GM18508 (cell line): ENCODE measurements at regions not wholly inside any gene's neighbourhood (a gene's known extent, or its start where the extent isn't known, plus 50 kb on each side); places are given as distances from the start of the nearest gene placed in this dataset.

ENCODE experiments used
- ATAC-seq: cut with Tn5 transposase; IDR thresholded peaks from one replicate; pipeline ENCODE4 v1.9.1; 2021; ENCODE audit warnings: moderate number of reproducible peaks; ENCODE audit not compliant: insufficient read depth, unreplicated experiment

GRCh38 chr12:125262851-125263250 lies 197.6 kb downstream of the AACS start:
- ATAC-seq = no peak

- ATAC-seq = no peak
Observed at GRCh38 chr12:125263385-125263784, 198.2 kb downstream of the AACS start.

- ATAC-seq = no peak
Observed at GRCh38 chr12:125267114-125267513, 201.9 kb downstream of the AACS start.

GRCh38 chr12:125269276-125269675 lies 204.0 kb downstream of the AACS start:
- ATAC-seq = no peak

GRCh38 chr12:125271892-125272291 lies 206.7 kb downstream of the AACS start:
- no peak for ATAC-seq

GRCh38 chr12:125272383-125272933 lies 207.2 kb downstream of the AACS start:
- no peak for ATAC-seq

- ATAC-seq = no peak
Observed at GRCh38 chr12:125276567-125276966, 211.3 kb downstream of the AACS start.

GRCh38 chr12:125280482-125281377 lies 215.5 kb downstream of the AACS start:
- ATAC-seq = no peak

GRCh38 chr12:125282921-125283320 lies 217.7 kb downstream of the AACS start:
- ATAC-seq = no peak

GRCh38 chr12:125283521-125283920 lies 218.3 kb downstream of the AACS start:
- ATAC-seq = no peak

- no peak for ATAC-seq
Observed at GRCh38 chr12:125284087-125284486, 218.9 kb downstream of the AACS start.

GRCh38 chr12:125284945-125285685 lies 219.9 kb downstream of the AACS start:
- no peak for ATAC-seq

- no peak for ATAC-seq
Observed at GRCh38 chr12:125286005-125286727, 220.9 kb downstream of the AACS start.

- peak; percentile 86 for ATAC-seq
Observed at GRCh38 chr12:125287155-125287847, 222.1 kb downstream of the AACS start.

- ATAC-seq = no peak
Observed at GRCh38 chr12:125288931-125289928, 224.0 kb downstream of the AACS start.

- ATAC-seq = no peak
Observed at GRCh38 chr12:125289970-125290369, 224.7 kb downstream of the AACS start.

- no peak for ATAC-seq
Observed at GRCh38 chr12:125292700-125293099, 227.5 kb downstream of the AACS start.

GRCh38 chr12:125295550-125295949 lies 230.3 kb downstream of the AACS start:
- no peak for ATAC-seq

- ATAC-seq = no peak
Observed at GRCh38 chr12:125296701-125297100, 231.5 kb downstream of the AACS start.
